ENCODE measurements at regions not wholly inside any gene's neighbourhood (a gene's known extent, or its start where the extent isn't known, plus 50 kb on each side); places are given as distances from the start of the nearest gene placed in this dataset.

GRCh38 chr2:41483982-41484857, 563.6 kb upstream of the PKDCC start:
- no peak overlapping the region for H3K4me3 ChIP-seq (replicated peaks in 1 of 3)
- no peaks in the 10 kb centered on the region for H3K4me1 ChIP-seq
- no peaks in the 10 kb centered on the region for H3K36me3 ChIP-seq
- intact Hi-C loops (cut with DNase I) = no loop called here
- 78 to 80% methylated on average over 7 of the region's 7 CpGs for WGBS, 2 donors
- TF ChIP-seq CTCF (IDR thresholded peaks at IDR 0.05) (no peak), POLR2A (IDR thresholded peaks at IDR 0.05) (no peak)
- H3K27ac ChIP-seq = no peak overlapping the region
- DNase-seq = no peak
- no peaks in the 10 kb centered on the region for H3K9me3 ChIP-seq
- no peaks in the 10 kb centered on the region for H3K27me3 ChIP-seq

- Histone ChIP-seq H3K4me3 (replicated peaks in 1 of 3) (no peak overlapping the region), H3K27me3 (no peaks in the 10 kb centered on the region), H3K36me3 (no peaks in the 10 kb centered on the region), H3K27ac (no peak overlapping the region), H3K4me1 (no peaks in the 10 kb centered on the region), H3K9me3 (no peaks in the 10 kb centered on the region)
- TF ChIP-seq CTCF (IDR thresholded peaks at IDR 0.05) = no peak
- no peak for TF ChIP-seq POLR2A (IDR thresholded peaks at IDR 0.05)
- no peak for DNase-seq
- intact Hi-C loops (cut with DNase I) = no loop called here
Observed at GRCh38 chr2:41484858-41485234, 563.0 kb upstream of the PKDCC start.

GRCh38 chr2:41486948-41487347, 560.9 kb upstream of the PKDCC start:
- no peak overlapping the region for H3K4me3 ChIP-seq (replicated peaks in 1 of 3)
- no peaks in the 10 kb centered on the region for H3K36me3 ChIP-seq
- intact Hi-C loops (cut with DNase I) = no loop called here
- TF ChIP-seq POLR2A (IDR thresholded peaks at IDR 0.05) = no peak
- no peak for TF ChIP-seq CTCF (IDR thresholded peaks at IDR 0.05)
- no peak overlapping the region for H3K27ac ChIP-seq
- no peaks in the 10 kb centered on the region for H3K9me3 ChIP-seq
- DNase-seq = no peak
- no peaks in the 10 kb centered on the region for H3K27me3 ChIP-seq
- no peaks in the 10 kb centered on the region for H3K4me1 ChIP-seq

GRCh38 chr2:41488888-41489287, 558.9 kb upstream of the PKDCC start:
- no peaks in the 10 kb centered on the region for H3K4me1 ChIP-seq
- no peaks in the 10 kb centered on the region for H3K36me3 ChIP-seq
- no peak overlapping the region for H3K27ac ChIP-seq
- no peaks in the 10 kb centered on the region for H3K27me3 ChIP-seq
- no peak overlapping the region for H3K4me3 ChIP-seq (replicated peaks in 1 of 3)
- no peak for DNase-seq
- intact Hi-C loops (cut with DNase I) = no loop called here
- no peak for TF ChIP-seq CTCF (IDR thresholded peaks at IDR 0.05)
- no peak for TF ChIP-seq POLR2A (IDR thresholded peaks at IDR 0.05)
- H3K9me3 ChIP-seq = no peaks in the 10 kb centered on the region

GRCh38 chr2:41489638-41490037, 558.2 kb upstream of the PKDCC start:
- no peak overlapping the region for H3K4me3 ChIP-seq (replicated peaks in 1 of 3)
- DNase-seq = no peak
- H3K36me3 ChIP-seq = no peaks in the 10 kb centered on the region
- no peaks in the 10 kb centered on the region for H3K9me3 ChIP-seq
- H3K27me3 ChIP-seq = no peaks in the 10 kb centered on the region
- H3K4me1 ChIP-seq = no peaks in the 10 kb centered on the region
- intact Hi-C loops (cut with DNase I) = no loop called here
- H3K27ac ChIP-seq = no peak overlapping the region
- TF ChIP-seq POLR2A (IDR thresholded peaks at IDR 0.05) (no peak), CTCF (IDR thresholded peaks at IDR 0.05) (no peak)

Measured in thyroid gland (tissue), 4 donors.